GM19395 (cell line): ENCODE measurements at regions not wholly inside any gene's neighbourhood (a gene's known extent, or its start where the extent isn't known, plus 50 kb on each side); places are given as distances from the start of the nearest gene placed in this dataset.

ENCODE experiments used
- ATAC-seq: cut with Tn5 transposase; IDR thresholded peaks from one replicate; pipeline ENCODE4 v1.9.1; 2021; ENCODE audit warnings: mild to moderate bottlenecking, moderate library complexity; ENCODE audit not compliant: unreplicated experiment

- no peak for ATAC-seq
Observed at GRCh38 chr6:24987446-24988115, 51.8 kb upstream of the RIPOR2 start.

GRCh38 chr6:24988562-24988961, 52.8 kb upstream of the RIPOR2 start:
- no peak for ATAC-seq

DNA sequence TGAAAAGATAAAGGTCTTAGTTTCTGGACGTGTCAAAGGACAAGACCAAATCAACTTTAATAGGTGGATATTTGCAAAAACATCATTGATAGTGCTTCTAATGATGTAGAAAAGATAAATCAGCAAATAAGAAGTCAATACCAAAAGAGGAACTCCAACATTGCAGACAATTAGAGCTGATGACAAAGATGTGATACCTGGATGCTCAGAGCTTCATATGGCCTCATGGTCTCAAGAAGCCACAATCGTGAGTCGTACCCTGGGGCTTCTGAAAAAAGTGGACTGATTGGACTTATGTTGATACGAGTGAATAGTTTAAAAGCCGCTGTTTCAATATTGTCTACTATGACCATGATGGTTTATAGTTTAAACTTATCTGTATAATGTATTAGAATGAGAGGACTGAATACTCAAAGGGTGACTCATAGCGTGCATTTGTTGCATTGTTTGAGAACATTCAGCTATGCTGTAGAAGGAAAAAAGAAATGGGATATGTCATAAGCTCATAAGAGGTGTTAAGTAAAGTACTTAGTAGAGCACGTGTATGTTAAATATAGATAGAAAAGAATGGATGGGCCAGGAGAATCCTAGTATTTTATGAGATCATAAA, 54.6 kb upstream of the RIPOR2 start:
- no peak for ATAC-seq

DNA sequence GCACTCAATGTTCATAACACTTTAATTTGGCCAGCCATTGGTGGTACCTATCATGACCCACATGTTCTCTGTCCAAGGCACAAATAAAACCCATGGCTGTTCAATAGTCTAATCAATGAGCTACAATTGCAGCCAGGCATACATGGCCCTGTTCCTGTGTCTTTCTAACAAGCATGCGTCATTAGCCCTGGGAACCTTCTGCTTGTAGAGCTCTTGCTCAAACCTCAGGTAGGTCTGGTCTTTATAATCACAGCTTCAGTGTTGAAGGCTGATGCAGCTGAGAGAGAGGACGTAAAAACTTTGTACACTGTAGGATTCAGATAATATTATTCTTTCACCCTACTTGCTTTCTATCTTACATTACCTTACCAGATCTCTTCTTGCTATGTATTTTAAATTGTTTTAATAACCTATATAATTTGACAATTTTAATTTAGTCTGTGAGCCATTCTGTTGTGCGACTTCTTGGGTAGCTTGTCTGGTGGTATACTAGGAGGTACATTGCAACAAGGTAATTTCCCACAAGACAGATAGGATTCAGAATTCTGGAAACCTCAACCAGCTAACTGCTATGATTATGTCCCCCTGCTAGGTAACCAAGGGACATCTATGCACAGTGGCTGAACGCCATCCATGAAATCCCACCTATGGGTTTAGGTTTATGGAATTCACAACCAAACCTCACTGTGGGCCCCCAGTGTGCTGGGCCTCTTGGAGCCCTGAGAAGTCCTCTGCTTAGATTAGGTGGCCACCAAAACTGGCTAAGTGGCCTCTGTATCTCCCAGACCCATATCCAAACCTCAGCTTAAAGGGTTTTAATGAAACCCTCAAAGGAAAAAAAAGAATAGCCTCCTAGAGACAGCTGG, 55.4 kb upstream of the RIPOR2 start:
- no peak for ATAC-seq

DNA sequence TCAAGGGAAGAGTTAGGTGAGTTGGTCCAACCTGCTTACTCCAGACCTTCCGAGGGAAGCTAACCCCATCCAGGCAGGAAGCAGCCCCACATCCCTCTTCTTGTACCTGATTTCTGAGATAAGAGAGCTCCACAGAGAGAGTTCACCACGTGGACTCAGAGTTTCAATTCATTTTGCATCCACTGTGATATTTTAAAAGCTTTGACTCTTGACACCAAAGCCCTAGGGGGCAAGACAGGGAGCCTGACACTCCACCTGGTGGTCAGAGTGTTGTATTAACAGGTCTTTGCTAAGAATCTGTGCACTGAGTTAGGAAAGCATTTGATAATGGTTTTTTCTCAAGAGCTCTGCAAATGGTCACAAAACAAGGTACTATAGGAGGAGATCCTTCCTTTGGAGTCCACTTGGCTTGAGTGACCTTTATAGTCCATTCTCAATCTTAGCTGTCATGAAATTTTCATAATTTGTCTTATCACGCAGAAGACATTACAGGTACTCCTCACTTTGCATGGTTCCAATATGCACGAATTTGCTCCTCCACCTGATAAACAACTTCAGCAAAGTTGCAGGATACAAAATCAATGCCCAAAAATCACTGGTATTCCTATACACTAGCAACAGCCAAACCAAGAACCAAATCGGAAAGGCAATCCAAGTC, 56.2 kb upstream of the RIPOR2 start:
- ATAC-seq: peak; percentile 91

DNA sequence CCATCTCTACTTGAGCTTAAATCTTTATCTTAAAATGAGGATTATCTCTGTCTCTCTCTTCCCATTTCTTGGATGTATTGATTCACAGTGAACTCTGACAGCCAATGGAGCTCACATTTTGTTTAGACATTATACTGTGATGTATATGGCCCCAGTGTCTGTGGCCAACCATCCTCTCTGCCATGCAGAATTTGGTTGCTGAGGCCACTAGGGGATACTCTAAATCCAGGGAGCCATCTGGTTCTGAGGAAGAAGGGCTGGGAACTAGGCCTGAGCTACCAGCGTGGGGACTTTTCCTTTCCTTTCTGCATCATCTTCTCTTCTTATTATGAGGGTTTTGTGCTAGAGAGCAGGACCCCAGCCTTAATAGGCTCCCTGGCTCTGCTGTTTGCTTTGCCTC, 59.1 kb upstream of the RIPOR2 start:
- ATAC-seq: no peak

- no peak for ATAC-seq
Observed at GRCh38 chr6:24995270-24995669, 59.5 kb upstream of the RIPOR2 start.

GRCh38 chr6:24996269-24996836, 60.6 kb upstream of the RIPOR2 start:
- no peak for ATAC-seq

DNA sequence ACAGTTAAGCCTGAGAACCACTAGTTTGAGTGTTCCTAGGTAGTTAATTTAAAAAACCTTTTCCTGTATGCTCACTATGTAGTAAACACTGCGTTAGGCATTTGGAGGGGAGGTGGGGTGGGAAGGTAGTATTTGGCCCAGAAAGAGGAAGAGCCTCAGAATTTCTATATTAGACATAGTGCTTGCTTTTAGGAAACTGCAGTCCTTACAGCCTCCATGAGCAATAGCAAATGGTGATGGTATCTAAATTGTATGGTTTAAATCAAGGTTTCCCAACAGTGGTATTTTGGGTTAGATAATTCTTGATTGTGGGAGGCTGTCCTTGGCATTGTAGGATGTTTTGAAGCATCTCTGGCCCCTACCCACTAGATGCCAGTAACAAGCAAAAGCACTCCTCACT, 61.5 kb upstream of the RIPOR2 start:
- ATAC-seq: no peak

- no peak for ATAC-seq
Observed at GRCh38 chr6:24997905-24998304, 62.1 kb upstream of the RIPOR2 start.

- no peak for ATAC-seq
Observed at GRCh38 chr6:25002326-25003091, 66.7 kb upstream of the RIPOR2 start.

GRCh38 chr6:25004357-25004756, 68.6 kb upstream of the RIPOR2 start:
- no peak for ATAC-seq

DNA sequence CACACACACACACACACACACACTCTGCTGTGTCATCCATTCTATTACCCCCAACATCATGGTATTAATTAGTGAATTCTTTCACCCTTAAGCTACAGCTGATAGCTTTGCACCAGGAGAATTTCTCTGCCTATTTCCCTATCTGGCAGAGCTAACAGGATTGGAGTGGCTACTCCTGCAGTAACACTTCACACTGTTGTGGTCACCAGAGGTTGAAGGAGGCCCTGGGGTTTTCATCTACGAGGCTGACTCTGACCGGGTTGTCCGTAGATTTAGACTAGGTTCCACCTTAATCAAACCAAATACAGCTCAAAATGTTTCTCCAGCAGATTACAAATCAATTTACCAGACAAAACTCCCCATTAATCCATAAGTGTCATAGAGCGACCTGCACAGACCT, 69.2 kb upstream of the RIPOR2 start:
- no peak for ATAC-seq

GRCh38 chr6:25006075-25006474, 70.3 kb upstream of the RIPOR2 start:
- no peak for ATAC-seq

GRCh38 chr6:25006565-25007001, 70.8 kb upstream of the RIPOR2 start:
- no peak for ATAC-seq

GRCh38 chr6:25007269-25007699, 71.5 kb upstream of the RIPOR2 start:
- ATAC-seq: peak; percentile 73

- no peak for ATAC-seq
Observed at GRCh38 chr6:25008707-25009392, 73.1 kb upstream of the RIPOR2 start.

GRCh38 chr6:25009393-25009710, 73.6 kb upstream of the RIPOR2 start:
- ATAC-seq: no peak

DNA sequence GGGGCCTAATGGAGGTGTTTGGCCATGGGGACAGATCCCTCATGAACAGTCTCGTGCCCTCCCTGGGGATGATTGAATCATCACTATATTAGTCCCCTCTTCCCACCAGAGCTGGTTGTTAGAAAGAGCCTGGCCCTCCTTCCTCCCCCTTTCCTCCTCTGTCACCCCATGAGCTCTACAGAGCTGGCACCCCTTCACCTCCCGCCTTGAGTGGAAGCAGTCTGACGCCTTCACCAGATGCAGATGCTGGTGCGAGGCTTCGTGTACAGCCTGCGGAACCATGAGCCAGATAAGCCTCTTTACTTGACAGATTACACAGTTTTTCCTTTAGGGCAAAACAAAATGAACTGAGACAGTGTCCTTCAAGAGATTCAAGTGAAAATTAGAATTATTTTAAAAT, 74.4 kb upstream of the RIPOR2 start:
- no peak for ATAC-seq
